CD4-positive, alpha-beta memory T cell (primary cell): ENCODE measurements at regions not wholly inside any gene's neighbourhood (a gene's known extent, or its start where the extent isn't known, plus 50 kb on each side); places are given as distances from the start of the nearest gene placed in this dataset.

Experiments
- CTCF ChIA-PET: fragments of 350-600 bp; sonication (Branson Sonifier 250); formaldehyde crosslinking; loops from one replicate; lab custom pipeline; 2021; ENCODE audit warnings: inconsistent platforms; ENCODE audit not compliant: partially characterized antibody; lab: Charles Lee
- POLR2A ChIA-PET: fragments of 350-600 bp; sonication (Branson Sonifier 250); formaldehyde crosslinking; loops from one replicate; lab custom pipeline; 2021; ENCODE audit not compliant: partially characterized antibody; lab: Charles Lee
- DNase-seq, 5 donors: peaks; one replicate each; pipeline versions ENCODE4 v3.0.0 to v3.0.0-alpha.2; 2020 to 2022; ENCODE audit warnings: mixed read lengths in 1 of 5
- H3K27ac ChIP-seq: one replicate; pipeline ENCODE4 v1.7.0; 2013; ENCODE audit warnings: low read depth, low read length
- H3K27me3 ChIP-seq: 2 replicates; pipeline ENCODE4 v1.7.0; 2013; ENCODE audit warnings: mild to moderate bottlenecking, low read length, moderate library complexity; ENCODE audit not compliant: insufficient read depth
- H3K36me3 ChIP-seq: 2 replicates; pipeline ENCODE4 v1.7.0; 2013; ENCODE audit warnings: mild to moderate bottlenecking, low read length, moderate library complexity; ENCODE audit not compliant: insufficient read depth
- H3K4me1 ChIP-seq: 2 replicates; pipeline ENCODE4 v1.7.0; 2013; ENCODE audit warnings: mild to moderate bottlenecking, low read length, moderate library complexity; ENCODE audit not compliant: insufficient read depth
- H3K4me3 ChIP-seq, 2 donors: one replicate each; pipeline ENCODE4 v1.7.0; 2013; ENCODE audit warnings: low read length in 2 of 2, mild to moderate bottlenecking in 1 of 2
- H3K9me3 ChIP-seq, 2 donors: one replicate each; pipeline ENCODE4 v1.7.0; 2013; ENCODE audit warnings: low read length in 2 of 2, control low read depth in 1 of 2; ENCODE audit not compliant: control insufficient read depth in 1 of 2
- H3K27ac Mint-ChIP-seq, 7 donors: one replicate each; pipeline ENCODE4 v1.8.0; 2020 to 2021; ENCODE audit warnings: mixed read lengths in 7 of 7, mild to moderate bottlenecking in 6 of 7, inconsistent platforms in 3 of 7, moderate library complexity in 3 of 7
- H3K27me3 Mint-ChIP-seq, 2 donors: one replicate each; pipeline ENCODE4 v1.8.0; 2020 to 2021; ENCODE audit warnings: mixed read lengths in 2 of 2
- H3K36me3 Mint-ChIP-seq, 2 donors: one replicate each; pipeline ENCODE4 v1.8.0; 2020 to 2021; ENCODE audit warnings: mixed read lengths in 2 of 2, inconsistent platforms in 1 of 2, mild to moderate bottlenecking in 1 of 2
- H3K4me1 Mint-ChIP-seq, 4 donors: one replicate each; pipeline ENCODE4 v1.8.0; 2020 to 2021; ENCODE audit warnings: mixed read lengths in 4 of 4, mild to moderate bottlenecking in 1 of 4
- H3K4me3 Mint-ChIP-seq, 8 donors: one replicate each; pipeline ENCODE4 v1.8.0; 2020 to 2021; ENCODE audit warnings: mixed read lengths in 8 of 8, mild to moderate bottlenecking in 7 of 8, moderate library complexity in 6 of 8, inconsistent platforms in 3 of 8
- H3K9me3 Mint-ChIP-seq, 8 donors: one replicate each; pipeline ENCODE4 v1.8.0; 2020 to 2021; ENCODE audit warnings: mixed read lengths in 8 of 8, mild to moderate bottlenecking in 5 of 8, inconsistent platforms in 3 of 8, moderate library complexity in 1 of 8
- intact Hi-C: fragments of 100-400 bp; cut with micrococcal nuclease; formaldehyde crosslinking; loops from one replicate; pipeline ENCODE4 v1.15.1; 2023

GRCh38 chr2:2874341-2874740, 503.3 kb downstream of the EIPR1 start:
- H3K9me3 ChIP-seq, result no peaks in the 10 kb centered on the region
- Mint-ChIP-seq H3K36me3 (no peaks in the 10 kb centered on the region), H3K27me3 (no peaks in the 10 kb centered on the region), H3K4me3 (no peak overlapping the region), H3K9me3 (peaks cover 0 to 3% (median 0%) of the 10 kb centered on the region in 8 donors), H3K27ac (no peak overlapping the region), H3K4me1 (no peaks in the 10 kb centered on the region)
- no peak overlapping the region for H3K4me3 ChIP-seq
- no peaks in the 10 kb centered on the region for H3K36me3 ChIP-seq
- intact Hi-C loops, result no loop called here
- CTCF ChIA-PET, result no interaction called here
- no peaks in the 10 kb centered on the region for H3K27me3 ChIP-seq
- H3K4me1 ChIP-seq, result no peaks in the 10 kb centered on the region
- POLR2A ChIA-PET, result no interaction called here
- H3K27ac ChIP-seq, result no peak overlapping the region
- no peak for DNase-seq

GRCh38 chr2:2873450-2873811, 504.2 kb downstream of the EIPR1 start:
- Histone ChIP-seq H3K27me3 (no peaks in the 10 kb centered on the region), H3K27ac (no peak overlapping the region), H3K9me3 (no peaks in the 10 kb centered on the region), H3K4me1 (no peaks in the 10 kb centered on the region), H3K4me3 (no peak overlapping the region), H3K36me3 (no peaks in the 10 kb centered on the region)
- ChIA-PET POLR2A (no interaction called here), CTCF (no interaction called here)
- H3K27ac Mint-ChIP-seq, result no peak overlapping the region
- intact Hi-C loops, result no loop called here
- H3K36me3 Mint-ChIP-seq, result no peaks in the 10 kb centered on the region
- DNase-seq, result no peak
- no peak overlapping the region for H3K4me3 Mint-ChIP-seq
- peaks cover 0 to 3% (median 0%) of the 10 kb centered on the region in 8 donors for H3K9me3 Mint-ChIP-seq
- no peaks in the 10 kb centered on the region for H3K4me1 Mint-ChIP-seq
- H3K27me3 Mint-ChIP-seq, result no peaks in the 10 kb centered on the region

DNA sequence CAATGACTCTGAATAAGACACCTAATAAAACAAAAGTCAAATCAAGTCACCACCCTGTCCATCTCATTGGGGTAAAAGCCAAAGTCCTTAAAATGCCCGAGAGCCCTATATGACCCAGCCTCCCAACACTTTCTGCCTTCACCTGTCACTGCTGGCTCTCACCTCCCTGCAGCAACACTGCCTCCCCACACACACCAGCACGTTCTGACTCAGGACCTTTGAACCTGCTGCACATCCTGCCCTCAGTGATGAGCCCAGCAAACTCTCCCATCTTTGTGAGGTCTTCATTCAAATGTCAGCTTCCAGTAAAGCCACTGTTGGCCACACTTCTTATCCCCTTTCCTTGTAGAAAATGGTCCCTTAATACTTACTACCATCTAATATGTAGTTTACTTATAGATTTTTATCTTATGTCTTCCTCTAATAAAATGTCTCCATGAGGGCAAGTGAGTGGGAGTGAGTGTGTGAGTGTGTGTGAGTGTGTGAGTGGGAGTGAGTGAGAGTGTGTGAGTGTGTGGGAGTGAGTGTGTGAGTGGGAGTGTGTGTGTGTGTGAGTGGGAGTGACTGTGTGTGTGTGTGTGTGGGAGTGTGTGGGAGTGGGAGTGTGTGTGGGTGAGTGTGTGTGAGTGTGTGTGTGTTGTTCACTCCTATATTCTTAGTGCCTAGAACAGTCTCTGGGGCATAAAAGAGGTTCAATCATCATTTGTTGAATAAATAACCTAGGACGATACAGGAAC, 504.7 kb downstream of the EIPR1 start:
- no peaks in the 10 kb centered on the region for H3K27me3 Mint-ChIP-seq
- CTCF ChIA-PET, result no interaction called here
- H3K9me3 Mint-ChIP-seq, result peaks cover 0 to 3% (median 0%) of the 10 kb centered on the region in 8 donors
- H3K9me3 ChIP-seq, result no peaks in the 10 kb centered on the region
- no peak for DNase-seq
- H3K27me3 ChIP-seq, result no peaks in the 10 kb centered on the region
- H3K36me3 Mint-ChIP-seq, result no peaks in the 10 kb centered on the region
- no peak overlapping the region for H3K27ac ChIP-seq
- no peak overlapping the region for H3K27ac Mint-ChIP-seq
- POLR2A ChIA-PET, result no interaction called here
- intact Hi-C loops, result no loop called here
- no peak overlapping the region for H3K4me3 Mint-ChIP-seq
- no peaks in the 10 kb centered on the region for H3K36me3 ChIP-seq
- H3K4me1 Mint-ChIP-seq, result no peaks in the 10 kb centered on the region
- no peak overlapping the region for H3K4me3 ChIP-seq
- no peaks in the 10 kb centered on the region for H3K4me1 ChIP-seq

DNA sequence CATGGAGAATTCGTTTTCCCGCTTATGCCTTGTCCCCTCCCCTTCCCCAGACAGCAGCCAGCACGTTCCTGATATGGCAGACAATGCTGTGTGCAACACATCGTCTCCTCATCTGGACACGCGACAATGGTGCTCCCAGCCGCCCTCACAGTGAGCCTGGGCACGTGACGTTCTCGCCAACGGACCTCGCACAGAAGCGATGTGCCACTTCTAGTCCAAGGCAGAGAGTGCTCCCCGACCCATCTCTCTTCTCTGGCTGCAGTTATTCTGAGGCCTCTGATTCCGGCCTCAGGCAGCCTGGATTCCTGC, 505.4 kb downstream of the EIPR1 start:
- no peaks in the 10 kb centered on the region for H3K36me3 ChIP-seq
- peaks cover 0 to 3% (median 0%) of the 10 kb centered on the region in 8 donors for H3K9me3 Mint-ChIP-seq
- intact Hi-C loops, result no loop called here
- no peak overlapping the region for H3K4me3 ChIP-seq
- no peaks in the 10 kb centered on the region for H3K27me3 ChIP-seq
- no peaks in the 10 kb centered on the region for H3K36me3 Mint-ChIP-seq
- H3K9me3 ChIP-seq, result no peaks in the 10 kb centered on the region
- H3K4me3 Mint-ChIP-seq, result no peak overlapping the region
- H3K4me1 Mint-ChIP-seq, result no peaks in the 10 kb centered on the region
- H3K4me1 ChIP-seq, result no peaks in the 10 kb centered on the region
- no peak overlapping the region for H3K27ac Mint-ChIP-seq
- CTCF ChIA-PET, result no interaction called here
- DNase-seq, result no peak
- no peaks in the 10 kb centered on the region for H3K27me3 Mint-ChIP-seq
- POLR2A ChIA-PET, result no interaction called here
- H3K27ac ChIP-seq, result no peak overlapping the region

DNA sequence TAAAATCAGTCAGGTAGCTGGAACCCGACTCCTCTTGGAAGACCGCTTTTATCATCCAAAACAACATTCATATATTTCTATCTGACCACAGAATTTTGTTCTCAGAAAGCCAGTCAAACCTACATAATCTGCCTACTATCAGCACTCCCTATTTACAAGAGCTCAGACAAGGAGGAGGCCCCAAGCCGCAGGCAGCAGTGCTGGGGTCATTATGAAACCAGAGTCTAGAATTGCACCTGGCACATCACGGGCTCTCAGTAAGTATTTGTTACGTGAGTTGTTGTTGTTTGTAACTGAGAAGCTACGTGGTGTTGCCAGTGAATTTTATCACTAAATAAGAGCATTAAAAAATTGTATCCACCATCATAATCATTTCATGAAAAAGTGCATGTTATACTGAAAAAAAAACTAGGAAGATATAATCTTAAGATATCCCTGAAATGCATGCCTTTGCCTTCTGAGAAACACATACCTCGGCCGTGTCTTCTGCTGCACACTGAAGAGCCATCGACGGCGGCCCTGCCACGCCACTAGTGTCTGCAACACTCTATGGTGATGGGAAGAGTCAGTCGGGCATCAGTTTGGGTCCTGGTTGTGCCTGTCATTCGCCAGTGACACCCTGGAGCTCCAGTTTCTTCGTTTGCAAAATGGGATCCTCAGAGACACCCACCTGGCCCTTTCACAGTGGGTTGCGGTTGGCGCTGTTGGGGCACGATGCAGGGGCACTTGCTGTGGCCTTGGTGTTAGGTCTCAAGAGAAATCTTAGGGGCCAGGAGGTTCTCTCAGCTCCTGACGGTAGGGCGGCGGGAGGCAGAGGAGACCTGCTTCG, 505.9 kb downstream of the EIPR1 start:
- Mint-ChIP-seq H3K36me3 (no peaks in the 10 kb centered on the region), H3K27ac (no peak overlapping the region), H3K4me3 (no peak overlapping the region), H3K27me3 (no peaks in the 10 kb centered on the region), H3K9me3 (no peaks in the 10 kb centered on the region), H3K4me1 (no peaks in the 10 kb centered on the region)
- Histone ChIP-seq H3K9me3 (no peaks in the 10 kb centered on the region), H3K4me3 (no peak overlapping the region), H3K4me1 (no peaks in the 10 kb centered on the region), H3K27me3 (no peaks in the 10 kb centered on the region), H3K27ac (no peak overlapping the region), H3K36me3 (no peaks in the 10 kb centered on the region)
- POLR2A ChIA-PET, result no interaction called here
- CTCF ChIA-PET, result interaction anchor here (0.7 kb wide), 1 partner anchor 9 kb away, joined by 3 read pairs; no protein-coding TSS in a partner anchor
- intact Hi-C loops, result no loop called here
- DNase-seq, result no peak

DNA sequence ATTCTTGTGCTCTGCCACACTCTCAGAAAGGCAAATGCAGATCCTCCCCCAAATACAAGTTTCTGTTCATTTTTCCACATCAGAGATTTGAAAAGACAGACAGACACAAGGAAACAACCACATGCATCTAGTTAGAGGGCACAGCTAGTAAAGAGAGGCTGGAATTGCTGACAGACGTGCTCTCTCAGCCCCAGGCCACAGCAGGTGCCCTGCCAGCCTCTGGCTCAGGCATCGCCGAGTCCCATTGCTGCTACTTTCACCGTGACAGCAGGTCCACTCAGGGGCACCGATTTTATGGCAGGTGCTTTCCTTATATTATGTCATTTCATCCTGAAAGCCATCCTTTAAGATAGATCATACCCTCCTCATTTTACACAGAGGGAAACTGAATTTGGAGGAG, 507.5 kb downstream of the EIPR1 start:
- ChIA-PET CTCF (no interaction called here), POLR2A (no interaction called here)
- Histone ChIP-seq H3K27me3 (no peaks in the 10 kb centered on the region), H3K36me3 (no peaks in the 10 kb centered on the region), H3K27ac (no peak overlapping the region), H3K4me3 (no peak overlapping the region), H3K9me3 (no peaks in the 10 kb centered on the region), H3K4me1 (no peaks in the 10 kb centered on the region)
- no peak for DNase-seq
- Mint-ChIP-seq H3K27ac (no peak overlapping the region), H3K4me1 (no peaks in the 10 kb centered on the region), H3K9me3 (no peaks in the 10 kb centered on the region), H3K4me3 (no peak overlapping the region), H3K36me3 (no peaks in the 10 kb centered on the region), H3K27me3 (no peaks in the 10 kb centered on the region)
- intact Hi-C loops, result no loop called here

DNA sequence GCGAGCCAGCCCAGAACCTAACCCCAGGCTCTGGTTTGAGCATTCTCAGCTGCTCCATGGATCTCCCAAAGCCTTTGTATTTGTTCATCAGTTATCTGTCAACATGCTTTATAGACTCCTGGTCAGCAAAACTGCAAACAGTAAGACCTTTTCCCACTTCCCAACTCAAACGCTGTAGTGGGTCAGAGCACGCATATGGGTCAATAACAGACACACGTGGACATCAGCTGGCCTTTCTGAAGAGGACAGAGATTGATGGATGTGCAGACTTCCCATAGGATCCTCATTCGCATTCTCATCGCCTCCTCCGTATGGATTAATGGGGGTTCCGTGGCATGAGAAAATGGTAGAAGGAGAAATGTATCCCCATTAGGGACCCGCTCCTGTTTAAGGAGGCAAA, 508.1 kb downstream of the EIPR1 start:
- Histone ChIP-seq H3K36me3 (no peaks in the 10 kb centered on the region), H3K27me3 (no peaks in the 10 kb centered on the region), H3K27ac (no peak overlapping the region), H3K9me3 (no peaks in the 10 kb centered on the region), H3K4me3 (no peak overlapping the region), H3K4me1 (no peaks in the 10 kb centered on the region)
- H3K36me3 Mint-ChIP-seq, result no peaks in the 10 kb centered on the region
- no peak overlapping the region for H3K4me3 Mint-ChIP-seq
- ChIA-PET POLR2A (no interaction called here), CTCF (no interaction called here)
- intact Hi-C loops, result no loop called here
- no peak for DNase-seq
- H3K9me3 Mint-ChIP-seq, result no peaks in the 10 kb centered on the region
- H3K4me1 Mint-ChIP-seq, result no peaks in the 10 kb centered on the region
- H3K27ac Mint-ChIP-seq, result no peak overlapping the region
- no peaks in the 10 kb centered on the region for H3K27me3 Mint-ChIP-seq
